ENCODE measurements at regions not wholly inside any gene's neighbourhood (a gene's known extent, or its start where the extent isn't known, plus 50 kb on each side); places are given as distances from the start of the nearest gene placed in this dataset.

DNA sequence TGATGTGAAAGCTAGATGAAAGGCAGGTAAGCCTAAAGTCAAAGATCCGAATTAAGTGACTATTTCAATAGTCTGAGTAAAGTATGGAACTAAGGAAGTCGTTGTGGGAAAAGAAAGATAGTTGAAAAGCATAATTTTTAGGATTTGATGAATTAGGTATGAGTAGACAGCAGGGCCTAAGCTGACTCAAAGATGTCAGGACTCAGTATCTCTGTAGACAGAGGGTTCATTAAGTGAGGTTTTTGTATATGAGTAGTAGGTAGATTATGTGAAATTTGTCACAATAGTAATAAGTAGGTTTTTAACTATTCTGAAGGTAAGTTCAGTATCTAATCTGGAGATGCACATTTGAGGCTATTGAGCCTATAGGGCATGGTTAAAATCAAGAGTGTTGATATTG, 196.4 kb downstream of the RASSF9 start:
- Histone ChIP-seq H3K27me3 (ENCODE audit: control insufficient read depth in 2 of 2, insufficient read depth in 2 of 2, low read length in 2 of 2) (no peaks in the 10 kb centered on the region), H3K9ac (ENCODE audit: insufficient read depth in 1 of 2, low read depth in 2 of 2, low read length in 2 of 2) (no peak overlapping the region), H3K9me3 (replicated peaks; ENCODE audit: control insufficient read depth, insufficient read depth, low read depth, low read length) (peaks cover 1% of the 10 kb centered on the region; the same call in 1 of the 2 replicates), H3K4me1 (replicated peaks in 1 of 2; ENCODE audit: control insufficient read depth in 2 of 2, insufficient read depth in 2 of 2, low read length in 2 of 2) (no peaks in the 10 kb centered on the region), H3K36me3 (ENCODE audit: control insufficient read depth, insufficient read depth, low read length) (no peaks in the 10 kb centered on the region), H3K79me2 (ENCODE audit: control insufficient read depth, insufficient read depth, low read length) (no peaks in the 10 kb centered on the region), H3K4me2 (ENCODE audit: insufficient read depth, low read length) (no peak overlapping the region), H4K20me1 (replicated peaks; ENCODE audit: control insufficient read depth, insufficient read depth, low read length) (no peaks in the 10 kb centered on the region), H3K4me3 (no peak overlapping the region), H3K27ac (ENCODE audit: extremely low read depth, low read depth, low read length) (no peak overlapping the region), H2AFZ (ENCODE audit: low read depth, low read length) (no peak overlapping the region), H3K9me1 (ENCODE audit: control insufficient read depth, insufficient read depth, low read length) (no peaks in the 10 kb centered on the region)
- no TSS peak for BruUV-seq (replicated peaks)
- ATAC-seq (no peak), FAIRE-seq (no peak), DNase-seq (ENCODE audit: extremely low read depth in 1 of 4, low spot score in 3 of 4) (no peak)
- intact Hi-C loops (cut with micrococcal nuclease) = no loop called here
- ChIA-PET CTCF (ENCODE audit: low intra/inter-chr PET ratio) (no interaction called here), POLR2A (no interaction called here)
- in situ Hi-C loops (cut with MboI) = no loop called here
- 0% methylated on average over 2 of the region's 2 CpGs for WGBS (ENCODE audit: insufficient coverage, low coverage, missing lambda C conversion rate)
- TF ChIP-seq GABPB1 (CRISPR knock-in tag; IDR thresholded peaks at IDR 0.05) = no peak

DNA sequence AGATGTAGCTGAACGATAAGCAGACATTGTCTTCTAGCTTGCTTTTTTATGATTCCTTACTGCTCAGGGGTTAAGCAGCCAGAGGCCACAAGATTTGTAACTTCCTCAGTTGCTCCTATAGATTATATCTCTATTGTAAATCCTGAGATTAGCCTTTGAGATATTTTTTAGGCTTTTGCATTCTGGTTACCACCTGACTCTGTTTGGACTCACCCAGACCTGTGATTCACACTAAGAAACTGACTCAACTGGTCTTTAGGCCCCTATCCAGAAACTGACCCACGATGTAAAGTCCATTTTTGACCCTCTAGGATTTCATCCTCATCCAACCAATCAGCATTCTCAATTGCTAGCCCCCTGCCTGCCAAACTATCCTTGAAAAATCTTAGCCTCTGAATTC, 194.4 kb downstream of the RASSF9 start:
- H3K36me3 ChIP-seq (ENCODE audit: control insufficient read depth, insufficient read depth, low read length) = no peaks in the 10 kb centered on the region
- H3K27me3 ChIP-seq (ENCODE audit: control insufficient read depth in 2 of 2, insufficient read depth in 2 of 2, low read length in 2 of 2) = no peaks in the 10 kb centered on the region
- ATAC-seq (no peak), FAIRE-seq (no peak), DNase-seq (ENCODE audit: extremely low read depth in 1 of 4, low spot score in 3 of 4) (no peak)
- H3K9me1 ChIP-seq (ENCODE audit: control insufficient read depth, insufficient read depth, low read length) = no peaks in the 10 kb centered on the region
- H3K79me2 ChIP-seq (ENCODE audit: control insufficient read depth, insufficient read depth, low read length) = no peaks in the 10 kb centered on the region
- no peak overlapping the region for H3K9ac ChIP-seq (ENCODE audit: insufficient read depth in 1 of 2, low read depth in 2 of 2, low read length in 2 of 2)
- H3K27ac ChIP-seq (ENCODE audit: extremely low read depth, low read depth, low read length) = no peak overlapping the region
- H3K4me1 ChIP-seq (replicated peaks in 1 of 2; ENCODE audit: control insufficient read depth in 2 of 2, insufficient read depth in 2 of 2, low read length in 2 of 2) = no peaks in the 10 kb centered on the region
- intact Hi-C loops (cut with micrococcal nuclease) (no loop called here), in situ Hi-C loops (cut with MboI) (no loop called here)
- TF ChIP-seq PPARD (CRISPR knock-in tag; IDR thresholded peaks at IDR 0.05) (no peak), BRF1 (IDR thresholded peaks at IDR 0.05; ENCODE audit: borderline replicate concordance, extremely low read depth, insufficient read length) (no peak), PRPF4 (IDR thresholded peaks at IDR 0.05; ENCODE audit: insufficient read depth, low read depth, low read length, poor library complexity, severe bottlenecking) (no peak), MXI1 (IDR thresholded peaks at IDR 0.05; ENCODE audit: low read depth, low read length) (no peak), NCOA2 (IDR thresholded peaks at IDR 0.05; ENCODE audit: partially characterized antibody in 2 of 2) (no peak), TCF3 (CRISPR knock-in tag; IDR thresholded peaks at IDR 0.05) (no peak), DEAF1 (CRISPR knock-in tag; IDR thresholded peaks at IDR 0.05) (no peak), BMI1 (IDR thresholded peaks at IDR 0.05; ENCODE audit: low read length) (no peak), ZNF133 (CRISPR knock-in tag; IDR thresholded peaks at IDR 0.05) (no peak), ZNF766 (CRISPR knock-in tag; conservative IDR thresholded peaks at IDR 0.05) (no peak), PYGO2 (tag; IDR thresholded peaks at IDR 0.05) (no peak)
- TF ChIP-seq, protein P1, sequence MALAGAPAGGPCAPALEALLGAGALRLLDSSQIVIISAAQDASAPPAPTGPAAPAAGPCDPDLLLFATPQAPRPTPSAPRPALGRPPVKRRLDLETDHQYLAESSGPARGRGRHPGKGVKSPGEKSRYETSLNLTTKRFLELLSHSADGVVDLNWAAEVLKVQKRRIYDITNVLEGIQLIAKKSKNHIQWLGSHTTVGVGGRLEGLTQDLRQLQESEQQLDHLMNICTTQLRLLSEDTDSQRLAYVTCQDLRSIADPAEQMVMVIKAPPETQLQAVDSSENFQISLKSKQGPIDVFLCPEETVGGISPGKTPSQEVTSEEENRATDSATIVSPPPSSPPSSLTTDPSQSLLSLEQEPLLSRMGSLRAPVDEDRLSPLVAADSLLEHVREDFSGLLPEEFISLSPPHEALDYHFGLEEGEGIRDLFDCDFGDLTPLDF (CRISPR knock-in tag; IDR thresholded peaks at IDR 0.05) = no peak
- TF ChIP-seq, protein P2, sequence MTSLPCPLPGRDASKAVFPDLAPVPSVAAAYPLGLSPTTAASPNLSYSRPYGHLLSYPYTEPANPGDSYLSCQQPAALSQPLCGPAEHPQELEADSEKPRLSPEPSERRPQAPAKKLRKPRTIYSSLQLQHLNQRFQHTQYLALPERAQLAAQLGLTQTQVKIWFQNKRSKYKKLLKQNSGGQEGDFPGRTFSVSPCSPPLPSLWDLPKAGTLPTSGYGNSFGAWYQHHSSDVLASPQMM (CRISPR knock-in tag; IDR thresholded peaks at IDR 0.05) = no peak
- ChIA-PET POLR2A (no interaction called here), CTCF (ENCODE audit: low intra/inter-chr PET ratio) (no interaction called here)
- peaks cover 1% of the 10 kb centered on the region; the same call in 1 of the 2 replicates for H3K9me3 ChIP-seq (replicated peaks; ENCODE audit: control insufficient read depth, insufficient read depth, low read depth, low read length)
- no peak overlapping the region for H2AFZ ChIP-seq (ENCODE audit: low read depth, low read length)
- H3K4me2 ChIP-seq (ENCODE audit: insufficient read depth, low read length) = no peak overlapping the region
- no TSS peak for BruUV-seq (replicated peaks)
- no peaks in the 10 kb centered on the region for H4K20me1 ChIP-seq (replicated peaks; ENCODE audit: control insufficient read depth, insufficient read depth, low read length)
- no peak overlapping the region for H3K4me3 ChIP-seq
- 6% methylated on average over 2 of the region's 2 CpGs for WGBS (ENCODE audit: insufficient coverage, low coverage, missing lambda C conversion rate)

Measured in K562 (cell line).